ENCODE measurements at regions not wholly inside any gene's neighbourhood (a gene's known extent, or its start where the extent isn't known, plus 50 kb on each side); places are given as distances from the start of the nearest gene placed in this dataset.

DNA sequence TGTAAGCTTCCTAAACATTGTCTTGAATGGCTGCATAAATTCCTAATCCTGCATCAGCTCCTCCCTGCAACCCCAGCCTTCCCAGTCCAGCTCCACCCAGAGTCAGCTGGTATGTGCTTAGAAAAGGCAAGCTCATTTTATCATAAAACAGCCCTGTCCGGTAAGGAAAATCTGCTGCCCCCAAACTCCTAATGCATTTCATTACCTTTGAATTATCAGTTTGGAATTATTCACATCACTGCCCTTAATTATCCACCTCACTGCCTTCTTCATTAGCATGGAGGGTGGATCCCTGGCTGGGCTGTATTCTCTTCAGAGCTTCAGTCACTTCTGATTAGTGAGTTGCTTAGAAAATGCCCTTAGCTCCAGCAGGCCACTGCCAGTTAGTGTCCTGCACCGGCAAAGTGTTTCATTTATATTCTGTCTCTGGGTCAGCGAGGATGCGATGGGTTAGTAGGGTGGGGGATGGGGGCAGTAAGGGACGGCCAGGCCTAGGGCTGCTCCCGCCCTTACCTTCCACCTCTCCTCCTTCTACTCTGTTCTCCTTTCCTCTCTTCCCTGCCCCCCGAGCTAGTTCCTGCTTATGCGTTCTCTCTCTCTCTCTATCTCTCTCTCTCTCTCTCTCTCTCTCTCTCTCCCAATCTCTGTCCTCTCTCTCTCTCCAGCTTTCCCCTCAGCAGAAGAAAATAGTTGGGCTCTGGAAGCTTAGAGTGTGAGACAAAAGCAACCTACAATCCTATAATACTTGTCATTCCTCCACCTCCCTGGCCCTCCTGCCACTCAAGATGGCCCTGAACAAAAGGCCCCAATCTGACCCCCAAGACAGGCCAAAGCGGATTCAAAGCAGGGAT, 174.8 kb upstream of the KLF3 start:
- TF ChIP-seq MXD4 (CRISPR knock-in tag; IDR thresholded peaks at IDR 0.05) (no peak), GABPB1 (CRISPR knock-in tag; IDR thresholded peaks at IDR 0.05) (no peak), ZFX (CRISPR knock-in tag; IDR thresholded peaks at IDR 0.05; ENCODE audit: low read depth) (no peak), U2AF1 (optimal IDR thresholded peaks at IDR 0.05; ENCODE audit: low read depth, low read length) (no peak), ESRRA (CRISPR knock-in tag; IDR thresholded peaks at IDR 0.05; ENCODE audit: low read depth) (no peak), EP300 (IDR thresholded peaks at IDR 0.05; ENCODE audit: low read depth in 2 of 2, low read length in 2 of 2) (no peak), EP300 (CRISPR knock-in tag; IDR thresholded peaks at IDR 0.05; ENCODE audit: borderline replicate concordance) (no peak)
- TF ChIP-seq, protein P1, sequence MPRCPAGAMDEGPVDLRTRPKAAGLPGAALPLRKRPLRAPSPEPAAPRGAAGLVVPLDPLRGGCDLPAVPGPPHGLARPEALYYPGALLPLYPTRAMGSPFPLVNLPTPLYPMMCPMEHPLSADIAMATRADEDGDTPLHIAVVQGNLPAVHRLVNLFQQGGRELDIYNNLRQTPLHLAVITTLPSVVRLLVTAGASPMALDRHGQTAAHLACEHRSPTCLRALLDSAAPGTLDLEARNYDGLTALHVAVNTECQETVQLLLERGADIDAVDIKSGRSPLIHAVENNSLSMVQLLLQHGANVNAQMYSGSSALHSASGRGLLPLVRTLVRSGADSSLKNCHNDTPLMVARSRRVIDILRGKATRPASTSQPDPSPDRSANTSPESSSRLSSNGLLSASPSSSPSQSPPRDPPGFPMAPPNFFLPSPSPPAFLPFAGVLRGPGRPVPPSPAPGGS (CRISPR knock-in tag; IDR thresholded peaks at IDR 0.05), result no peak
- TF ChIP-seq, protein P2, sequence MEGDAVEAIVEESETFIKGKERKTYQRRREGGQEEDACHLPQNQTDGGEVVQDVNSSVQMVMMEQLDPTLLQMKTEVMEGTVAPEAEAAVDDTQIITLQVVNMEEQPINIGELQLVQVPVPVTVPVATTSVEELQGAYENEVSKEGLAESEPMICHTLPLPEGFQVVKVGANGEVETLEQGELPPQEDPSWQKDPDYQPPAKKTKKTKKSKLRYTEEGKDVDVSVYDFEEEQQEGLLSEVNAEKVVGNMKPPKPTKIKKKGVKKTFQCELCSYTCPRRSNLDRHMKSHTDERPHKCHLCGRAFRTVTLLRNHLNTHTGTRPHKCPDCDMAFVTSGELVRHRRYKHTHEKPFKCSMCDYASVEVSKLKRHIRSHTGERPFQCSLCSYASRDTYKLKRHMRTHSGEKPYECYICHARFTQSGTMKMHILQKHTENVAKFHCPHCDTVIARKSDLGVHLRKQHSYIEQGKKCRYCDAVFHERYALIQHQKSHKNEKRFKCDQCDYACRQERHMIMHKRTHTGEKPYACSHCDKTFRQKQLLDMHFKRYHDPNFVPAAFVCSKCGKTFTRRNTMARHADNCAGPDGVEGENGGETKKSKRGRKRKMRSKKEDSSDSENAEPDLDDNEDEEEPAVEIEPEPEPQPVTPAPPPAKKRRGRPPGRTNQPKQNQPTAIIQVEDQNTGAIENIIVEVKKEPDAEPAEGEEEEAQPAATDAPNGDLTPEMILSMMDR (CRISPR knock-in tag; IDR thresholded peaks at IDR 0.05), result no peak
